HG03442 (cell line): ENCODE measurements at regions not wholly inside any gene's neighbourhood (a gene's known extent, or its start where the extent isn't known, plus 50 kb on each side); places are given as distances from the start of the nearest gene placed in this dataset.

Experiments
- ATAC-seq: cut with Tn5 transposase; IDR thresholded peaks from one replicate; pipeline ENCODE4 v1.9.1; 2021; ENCODE audit warnings: mild to moderate bottlenecking, moderate library complexity; ENCODE audit not compliant: unreplicated experiment

DNA sequence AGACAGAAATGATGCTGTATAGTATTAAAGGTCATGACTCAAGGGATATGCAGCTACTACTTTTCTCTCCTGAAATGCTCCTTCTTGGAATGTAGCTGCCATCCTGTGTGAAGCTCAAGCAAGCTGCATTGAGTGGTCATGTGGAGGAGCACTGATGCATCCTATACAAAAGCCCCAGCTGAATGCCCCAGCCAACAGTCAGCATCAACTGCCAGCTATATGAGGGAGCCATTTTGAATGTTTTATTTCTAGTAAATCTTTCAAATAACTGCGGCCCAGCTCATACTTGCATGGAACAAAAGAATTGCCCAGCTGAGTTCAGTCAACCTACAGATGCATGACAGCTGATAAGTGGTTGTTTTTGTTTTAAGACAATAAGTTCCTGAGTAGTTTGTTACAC lies 165.0 kb upstream of the GEMIN8 start:
- ATAC-seq = no peak

DNA sequence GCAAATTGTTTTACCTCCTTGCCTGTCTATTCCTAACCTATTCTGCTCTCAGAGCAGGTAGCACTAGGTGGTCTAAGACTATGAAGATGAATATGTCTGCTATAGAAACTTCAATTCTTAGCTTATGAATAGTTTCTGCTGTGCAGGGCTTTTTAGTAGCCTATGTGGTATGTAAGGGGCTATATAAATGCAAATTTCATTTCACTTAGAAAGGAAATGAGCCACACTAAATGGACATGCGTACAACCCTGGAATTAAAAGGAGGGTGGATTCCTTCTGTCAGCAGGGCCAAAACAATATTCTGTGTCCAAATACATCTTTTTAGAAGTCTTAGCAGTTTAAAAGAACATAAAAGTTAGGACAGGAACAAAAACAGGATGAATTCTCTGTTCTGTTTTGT lies 163.9 kb upstream of the GEMIN8 start:
- no peak for ATAC-seq

DNA sequence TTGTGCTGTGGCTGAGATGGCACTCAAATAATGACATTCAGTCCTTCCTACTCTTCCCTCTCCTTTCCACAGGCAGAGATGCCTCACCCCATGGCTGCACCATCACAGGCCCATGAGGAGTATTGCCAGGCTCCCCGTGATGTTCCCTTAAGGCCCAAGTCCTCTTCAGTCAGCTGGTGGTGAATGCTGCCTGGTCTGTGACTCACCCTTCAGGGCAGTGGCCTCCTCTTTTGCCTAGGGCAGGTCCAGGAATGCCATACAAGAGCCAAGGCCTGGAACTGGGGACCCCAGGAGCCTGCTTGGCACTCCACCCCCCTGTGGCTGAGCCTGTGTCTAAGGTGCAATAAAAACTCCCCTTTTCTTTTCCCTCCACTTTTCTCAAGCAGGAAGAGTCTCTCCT lies 144.2 kb upstream of the GEMIN8 start:
- ATAC-seq = no peak

DNA sequence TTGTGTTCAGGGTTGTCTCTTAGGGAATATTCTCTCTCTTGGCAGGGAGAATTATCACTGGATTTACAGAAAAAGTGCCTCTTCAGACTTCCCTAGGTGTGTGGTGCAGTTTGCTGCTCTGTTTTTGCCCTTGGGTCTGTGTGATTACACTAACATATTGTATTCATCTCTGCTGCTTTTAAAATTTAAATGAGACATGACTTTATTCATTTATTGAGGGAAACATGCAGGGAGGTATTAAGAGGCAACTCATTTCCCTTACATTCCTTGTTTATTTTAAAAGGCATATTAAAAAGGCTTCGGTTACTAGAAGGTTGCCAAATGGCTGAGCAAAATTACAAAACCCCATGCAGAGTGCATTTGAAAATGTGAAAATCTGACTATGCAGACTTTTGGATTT lies 135.1 kb upstream of the GEMIN8 start:
- ATAC-seq = no peak

DNA sequence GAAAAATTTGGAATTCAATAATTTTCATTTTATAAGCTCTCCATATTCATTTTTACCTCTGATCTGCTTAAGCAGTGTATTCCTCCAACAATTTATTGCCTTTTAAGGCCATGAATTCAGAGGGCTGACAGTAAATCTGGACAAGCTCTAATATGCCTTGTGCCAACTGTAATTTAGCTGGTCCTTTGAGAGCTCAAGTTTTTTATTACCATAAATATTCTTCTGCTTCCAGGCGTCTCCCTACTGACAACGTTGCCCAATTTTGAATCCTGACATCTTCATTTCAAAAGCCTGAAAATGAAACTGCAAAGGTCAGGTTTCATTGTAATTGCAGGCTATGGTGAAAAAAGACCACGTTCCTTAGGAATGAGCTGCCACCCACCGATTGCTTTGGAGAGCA lies 95.8 kb upstream of the GEMIN8 start:
- ATAC-seq = no peak

DNA sequence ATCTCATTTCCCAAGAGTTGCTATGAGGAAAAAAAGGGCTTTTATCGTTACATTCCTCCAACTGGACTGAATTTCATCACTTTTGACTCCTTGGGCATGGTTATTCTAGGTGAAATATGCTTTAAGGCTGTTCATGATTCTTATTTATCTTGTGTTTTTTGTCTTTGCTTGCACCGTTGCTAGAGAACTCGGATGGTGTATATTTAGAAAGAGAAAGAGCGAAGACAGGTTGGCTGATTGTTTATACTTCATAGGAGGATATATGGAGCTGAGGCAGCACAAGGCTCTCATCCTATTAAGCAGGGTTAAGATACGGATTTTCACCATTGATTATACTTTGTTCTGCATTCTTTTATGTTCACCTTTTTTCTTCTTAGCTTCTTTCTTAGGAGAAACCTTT lies 94.9 kb upstream of the GEMIN8 start:
- no peak for ATAC-seq

DNA sequence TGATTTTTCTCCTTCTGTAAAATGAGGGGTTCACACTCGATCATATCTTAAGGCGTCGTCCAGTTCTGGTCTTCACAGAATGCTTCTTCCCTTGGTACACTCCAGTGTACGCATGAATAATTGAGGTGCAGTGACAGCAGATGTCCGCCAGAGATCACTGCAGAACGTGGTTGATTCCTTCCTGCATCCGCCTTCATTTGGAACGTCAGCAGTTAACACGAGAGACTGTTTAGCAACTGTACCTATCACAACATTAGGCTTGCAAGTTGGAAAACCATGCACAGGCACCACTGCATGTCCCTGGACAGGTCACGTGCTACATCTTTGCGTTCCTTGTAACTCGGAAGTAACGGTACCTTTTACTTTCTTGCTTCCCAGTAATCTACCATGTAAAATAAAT lies 66.0 kb upstream of the GEMIN8 start:
- peak; percentile 76 for ATAC-seq

DNA sequence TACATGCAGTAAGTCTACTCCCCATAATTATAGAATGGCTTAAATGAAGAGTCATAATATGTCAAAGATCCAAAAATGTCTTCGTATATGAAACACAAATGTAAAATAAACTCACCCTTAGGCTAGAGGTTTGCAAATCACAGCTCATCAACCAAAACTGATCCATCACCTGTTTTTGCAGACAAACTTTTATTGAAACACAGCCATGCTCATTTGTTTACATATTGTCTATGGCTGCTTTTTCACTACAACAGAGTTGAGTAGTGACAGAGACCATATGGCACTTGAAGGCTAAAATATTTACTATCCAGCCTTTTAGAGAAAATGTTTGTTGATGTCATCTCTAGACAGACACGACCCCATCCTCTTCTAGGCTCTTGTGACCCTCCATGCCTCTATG lies 64.5 kb upstream of the GEMIN8 start:
- ATAC-seq = no peak

DNA sequence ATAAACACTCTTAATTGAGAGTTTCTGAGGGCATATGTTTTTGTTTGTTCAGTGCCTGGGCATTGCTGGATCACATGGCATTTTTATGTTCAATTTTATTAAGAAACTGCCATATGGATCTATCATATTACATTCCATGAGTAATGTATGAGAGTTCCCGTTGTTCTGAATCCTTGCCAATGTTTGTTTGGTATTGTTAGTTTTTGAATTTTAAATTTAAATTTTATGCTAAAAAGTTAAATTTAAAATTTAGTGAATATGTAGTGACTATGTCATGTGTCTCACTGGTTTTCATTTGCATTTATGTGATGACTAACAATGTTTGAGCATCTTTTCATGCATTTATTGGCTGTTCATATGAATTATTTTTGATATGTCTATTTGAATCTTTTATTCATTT lies 54.8 kb upstream of the GEMIN8 start:
- ATAC-seq = no peak

DNA sequence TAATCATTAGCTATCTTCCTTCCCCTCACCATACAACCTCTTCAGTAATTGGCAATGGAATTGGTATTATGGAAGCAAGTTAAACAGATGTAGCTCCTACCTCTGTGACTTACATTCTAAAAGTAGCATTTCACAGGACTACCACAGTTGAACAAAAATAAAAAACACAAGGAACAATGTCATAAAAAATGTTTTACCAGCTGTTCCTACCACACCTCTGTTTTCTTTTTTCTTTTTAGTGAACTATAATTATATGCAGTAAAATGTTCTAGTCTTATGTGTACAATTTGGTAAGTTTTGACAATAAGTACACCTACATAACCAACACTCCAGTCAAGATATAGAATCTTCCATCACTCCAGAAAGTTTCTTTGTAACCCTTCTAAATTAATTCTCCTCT lies 54.1 kb upstream of the GEMIN8 start:
- ATAC-seq = no peak

DNA sequence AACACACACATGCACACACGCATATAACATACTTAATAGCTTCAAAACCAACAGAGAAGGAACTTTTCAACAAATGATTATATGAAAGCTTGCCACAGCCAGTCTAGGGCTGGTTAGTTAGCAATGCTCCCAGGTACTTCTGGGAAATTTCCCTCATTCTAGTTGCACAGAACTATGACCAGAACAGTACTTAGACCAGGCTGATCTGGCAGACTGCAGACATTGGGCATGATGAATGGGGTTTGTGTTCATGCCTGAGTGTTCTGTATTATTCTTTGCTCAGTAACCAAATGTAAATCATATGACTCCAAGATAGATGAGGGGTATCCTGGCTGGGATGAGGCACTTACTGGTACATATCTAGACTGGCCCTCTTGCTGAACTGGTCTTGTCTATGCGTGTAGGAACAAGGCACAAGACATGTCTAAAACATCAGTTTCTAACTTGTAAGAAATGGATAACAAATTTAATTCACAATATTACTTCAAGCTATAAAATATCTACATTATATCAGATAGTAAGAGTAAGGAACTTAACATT lies 50.3 kb upstream of the GEMIN8 start:
- no peak for ATAC-seq
